HG03159 (cell line): ENCODE measurements at regions not wholly inside any gene's neighbourhood (a gene's known extent, or its start where the extent isn't known, plus 50 kb on each side); places are given as distances from the start of the nearest gene placed in this dataset.
"Not testable (repeated sequence)": the region's sequence is repeated elsewhere in the genome, so short reads cannot be mapped to it uniquely, and the experiment has no call there.

Experiments used
- ATAC-seq: cut with Tn5 transposase; IDR thresholded peaks from one replicate; pipeline ENCODE4 v1.9.1; 2021; ENCODE audit warnings: mild to moderate bottlenecking, moderate library complexity; ENCODE audit not compliant: unreplicated experiment

- ATAC-seq, result no peak
These were observed 1087.1 kb upstream of the POT1 start for GRCh38 chr7:126016722-126017121.

DNA sequence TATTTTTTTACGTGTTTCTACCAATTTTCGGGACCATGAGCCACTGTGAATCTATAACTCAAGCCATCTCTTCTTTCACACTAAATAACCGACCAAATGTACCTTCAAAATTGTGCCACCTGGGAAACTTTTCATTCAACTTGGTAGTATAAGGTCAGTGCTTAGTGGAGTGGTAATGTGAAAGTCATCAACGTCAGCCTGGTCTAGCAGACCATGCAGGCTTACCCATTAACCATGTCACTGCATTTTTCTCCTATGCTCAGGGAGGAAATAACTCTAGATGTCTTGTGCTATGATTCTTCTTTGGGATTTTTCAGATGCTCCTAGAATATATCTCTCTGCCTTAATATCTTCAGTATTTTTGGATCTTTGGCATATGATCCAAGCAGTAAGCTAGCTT, 1075.4 kb upstream of the POT1 start:
- ATAC-seq, result no peak

GRCh38 chr7:126001349-126001748, 1071.7 kb upstream of the POT1 start:
- ATAC-seq, result no peak

GRCh38 chr7:125984795-125985194, 1055.2 kb upstream of the POT1 start:
- ATAC-seq, result no peak

- ATAC-seq, result no peak
These were observed 1042.0 kb upstream of the POT1 start for GRCh38 chr7:125971656-125972055.

GRCh38 chr7:125966278-125967048, 1036.8 kb upstream of the POT1 start:
- no peak for ATAC-seq

DNA sequence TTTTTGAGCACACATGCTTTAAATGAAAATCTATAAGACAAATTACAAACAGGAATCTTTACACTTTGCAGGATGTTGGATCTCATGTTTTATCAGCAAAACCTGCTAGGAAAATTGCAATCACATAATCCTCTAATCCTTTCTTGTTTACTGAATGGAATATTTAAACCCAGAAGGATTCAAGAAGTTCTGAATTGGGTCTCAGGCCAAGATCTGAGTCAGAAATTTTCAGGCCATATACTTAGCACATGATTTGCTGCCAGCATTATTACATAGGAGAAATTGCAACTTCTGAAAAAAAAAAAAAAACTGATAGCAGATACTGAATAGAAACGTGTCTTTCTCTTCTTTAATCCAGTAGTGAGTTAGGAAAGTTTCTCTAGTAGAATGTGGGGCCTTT, 1005.3 kb upstream of the POT1 start:
- no peak for ATAC-seq

DNA sequence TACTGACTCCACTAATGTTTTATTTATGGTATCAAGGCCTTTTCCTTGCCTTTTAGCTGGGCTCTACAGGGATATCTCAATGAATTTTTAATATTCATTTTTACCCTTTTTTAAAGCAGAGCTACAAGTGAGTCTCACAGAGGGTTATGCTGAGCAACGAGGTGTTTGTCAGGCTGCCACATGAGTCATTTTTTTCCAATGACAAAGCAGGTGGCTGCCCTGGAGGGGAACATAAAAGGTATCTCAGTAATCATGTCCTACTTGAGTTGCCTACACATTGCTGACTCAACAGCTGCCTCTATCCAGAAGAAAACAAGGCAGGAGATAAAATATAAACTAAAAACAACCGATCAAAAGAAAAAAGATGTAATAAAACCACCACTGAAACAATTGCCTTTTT, 1004.9 kb upstream of the POT1 start:
- no peak for ATAC-seq

- ATAC-seq, result no peak
These were observed 1001.2 kb upstream of the POT1 start for GRCh38 chr7:125930848-125931247.

- ATAC-seq, result no peak
These were observed 997.9 kb upstream of the POT1 start for GRCh38 chr7:125927556-125927955.

- no peak for ATAC-seq
These were observed 997.0 kb upstream of the POT1 start for GRCh38 chr7:125926621-125927020.

- no peak for ATAC-seq
These were observed 994.4 kb upstream of the POT1 start for GRCh38 chr7:125924037-125924436.

GRCh38 chr7:125915381-125915948, 985.8 kb upstream of the POT1 start:
- not testable (repeated sequence) for ATAC-seq

GRCh38 chr7:125908711-125909110, 979.1 kb upstream of the POT1 start:
- ATAC-seq, result no peak

DNA sequence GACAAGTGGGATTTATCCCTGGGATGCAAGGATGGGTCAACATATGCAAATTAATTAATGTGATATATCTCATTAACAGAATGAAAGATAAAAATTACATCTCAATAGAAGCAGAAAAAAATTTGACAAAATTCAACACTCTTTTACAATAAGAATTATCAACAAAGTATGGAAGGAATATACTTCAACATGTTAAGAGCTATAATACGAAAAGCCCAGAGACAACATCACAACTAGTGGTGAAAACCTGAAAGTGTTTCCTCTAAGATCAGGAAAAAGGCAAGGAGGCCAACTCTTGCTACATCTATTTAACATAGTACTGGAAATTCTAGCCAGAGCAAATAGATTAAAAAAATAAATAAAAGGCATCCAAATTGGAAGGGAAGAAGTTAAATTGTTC, 970.0 kb upstream of the POT1 start:
- no peak for ATAC-seq

GRCh38 chr7:125892434-125892833, 962.8 kb upstream of the POT1 start:
- ATAC-seq, result no peak

- ATAC-seq, result no peak
These were observed 949.4 kb upstream of the POT1 start for GRCh38 chr7:125878988-125879387.

- ATAC-seq, result peak; percentile 56
These were observed 948.8 kb upstream of the POT1 start for GRCh38 chr7:125878235-125878956.

DNA sequence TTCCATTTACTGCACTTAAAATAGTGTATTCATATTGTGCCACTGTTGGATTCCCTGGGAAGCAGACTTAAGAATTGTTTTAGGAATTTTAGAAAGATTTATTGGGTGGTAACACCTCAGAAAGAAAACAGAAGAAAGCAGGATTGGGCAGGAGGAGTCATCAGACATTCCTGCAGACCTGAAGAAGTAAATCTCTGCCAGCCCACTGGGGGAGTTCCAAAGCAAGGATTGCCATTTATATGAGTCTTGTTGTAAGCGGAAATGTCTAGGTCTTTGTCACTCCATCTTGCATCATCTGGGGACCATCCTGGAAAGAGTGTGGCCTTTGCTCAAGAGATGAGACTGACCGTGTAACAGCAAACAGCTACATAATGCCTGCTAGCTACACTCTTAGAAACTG, 947.6 kb upstream of the POT1 start:
- no peak for ATAC-seq

DNA sequence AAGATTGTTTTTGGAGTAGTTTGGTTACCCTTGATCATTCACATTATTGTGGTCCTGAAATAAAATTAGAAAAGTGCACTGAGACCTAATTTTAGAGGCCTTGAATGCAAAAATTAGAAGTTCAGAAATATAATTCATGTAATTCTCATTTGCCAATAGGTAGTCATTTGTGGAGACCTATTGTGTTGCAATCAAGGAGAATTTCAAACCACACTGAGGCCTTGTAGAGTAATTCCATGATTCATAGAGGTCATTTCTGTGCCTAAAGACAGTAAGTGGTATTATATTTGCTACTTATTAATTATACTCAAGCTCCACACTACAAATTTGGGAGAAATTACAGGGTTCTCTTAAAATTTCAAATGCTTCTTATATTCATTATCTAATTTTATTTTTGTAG, 946.8 kb upstream of the POT1 start:
- no peak for ATAC-seq

GRCh38 chr7:125871431-125871830, 941.8 kb upstream of the POT1 start:
- ATAC-seq, result no peak

DNA sequence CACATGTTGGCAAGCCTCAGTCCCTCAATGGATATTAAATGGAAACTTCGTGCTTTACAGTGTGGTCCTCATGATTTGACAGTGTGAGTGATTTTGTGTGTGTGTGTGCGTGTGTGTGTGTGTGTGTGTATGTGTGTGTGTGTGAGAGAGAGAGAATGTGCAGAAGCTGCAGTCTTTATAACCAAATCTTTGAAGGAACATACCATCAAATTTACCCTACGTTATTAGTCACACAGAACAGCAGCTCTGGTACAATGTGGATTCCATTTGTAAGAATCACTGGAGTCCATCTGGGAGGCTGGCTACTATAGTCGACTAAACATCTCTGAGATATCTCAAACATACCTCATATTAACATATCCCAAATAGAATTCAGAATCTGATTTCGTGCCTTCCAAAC, 928.0 kb upstream of the POT1 start:
- no peak for ATAC-seq
